Stimulated activated CD4-positive, alpha-beta T cell treated with anti-CD3 and anti-CD28 coated beads, Interleukin-4, amount 100 ng/mL, for 48 hours (primary cell): ENCODE measurements at regions not wholly inside any gene's neighbourhood (a gene's known extent, or its start where the extent isn't known, plus 50 kb on each side); places are given as distances from the start of the nearest gene placed in this dataset.

Source experiments
- DNase-seq, 2 donors: peaks; one replicate each; pipeline ENCODE4 v3.0.0-alpha.2; 2020; ENCODE audit warnings: low read depth in 2 of 2

GRCh38 chr16:6512512-6512911 lies 820.1 kb upstream of the RBFOX1 start:
- no peak for DNase-seq

DNA sequence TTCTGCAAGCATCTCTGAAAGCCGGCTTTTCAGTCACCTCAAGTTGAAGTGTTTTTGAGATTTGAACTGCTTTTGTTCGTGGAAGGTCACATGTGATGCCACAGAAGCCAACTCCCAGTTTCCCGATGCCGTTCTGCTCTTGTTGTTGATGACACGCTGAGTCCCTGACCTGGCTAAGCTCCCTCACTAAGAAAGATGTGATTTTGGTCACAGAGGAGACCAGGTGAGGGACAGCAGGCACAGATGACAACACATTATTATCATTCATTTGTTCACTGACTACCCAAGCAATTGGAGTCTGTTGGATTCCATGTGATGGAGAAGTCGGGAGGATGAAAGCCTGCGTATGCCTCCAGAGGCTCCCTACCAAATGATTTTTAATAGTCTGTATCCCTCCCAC lies 822.4 kb upstream of the RBFOX1 start:
- no peak for DNase-seq

DNA sequence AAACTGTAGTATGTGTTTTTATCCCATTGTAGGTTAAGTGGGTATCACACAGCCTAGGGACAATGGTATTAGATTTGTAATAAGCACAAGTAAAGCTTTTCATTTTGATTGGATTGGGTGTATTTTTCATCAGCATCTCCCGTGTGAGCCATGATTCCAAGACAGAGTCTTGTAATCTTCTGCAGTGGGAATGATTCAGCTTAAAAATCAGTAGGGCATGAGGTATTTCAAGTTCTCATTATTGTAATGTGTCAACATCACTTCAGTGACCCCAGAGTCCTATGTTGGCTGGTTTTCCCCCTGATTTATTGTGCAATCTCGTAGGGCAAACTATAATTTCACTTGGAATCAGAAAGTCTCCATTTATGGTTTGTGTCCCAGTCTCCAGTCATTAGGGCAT lies 833.2 kb upstream of the RBFOX1 start:
- no peak for DNase-seq

DNA sequence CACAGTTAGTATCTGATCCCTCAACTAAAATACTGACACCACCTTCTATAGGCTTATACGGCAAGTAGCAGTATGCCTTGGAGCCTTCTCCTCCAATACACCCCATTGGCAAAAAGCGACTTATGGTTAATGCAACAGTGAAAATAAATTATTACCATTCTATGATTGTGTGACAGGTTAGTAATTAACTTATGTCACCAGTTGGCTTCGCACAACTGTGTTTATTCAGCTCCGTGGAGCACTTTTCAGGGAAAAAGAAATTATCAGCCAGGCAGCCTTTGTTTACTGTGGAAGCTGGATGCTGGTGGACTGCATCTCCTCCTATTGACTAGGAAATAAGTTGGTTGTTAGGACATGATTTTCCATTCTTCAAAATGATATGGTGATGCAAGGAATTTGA lies 833.8 kb upstream of the RBFOX1 start:
- DNase-seq = no peak

DNA sequence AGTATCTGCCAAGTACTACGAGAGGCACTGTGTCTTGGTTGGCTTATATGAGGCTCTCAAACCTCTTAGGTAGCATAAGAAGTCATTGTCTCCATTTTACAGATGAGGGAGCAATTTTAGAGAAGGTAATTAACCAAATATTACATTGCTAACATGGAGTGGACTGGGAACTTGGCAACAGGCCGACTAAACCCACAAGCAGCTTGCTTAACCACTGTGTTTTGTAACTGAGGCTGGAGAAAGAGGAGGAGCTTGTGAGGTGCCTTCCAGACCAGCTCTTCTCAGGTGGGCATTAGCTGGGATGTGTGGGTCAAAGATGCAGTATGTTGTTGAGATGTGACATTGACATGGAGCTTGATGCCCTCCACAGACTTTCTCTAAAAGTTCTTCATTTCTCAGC lies 835.6 kb upstream of the RBFOX1 start:
- DNase-seq = no peak

- no peak for DNase-seq
These were observed 837.0 kb upstream of the RBFOX1 start for GRCh38 chr16:6495486-6496210.

DNA sequence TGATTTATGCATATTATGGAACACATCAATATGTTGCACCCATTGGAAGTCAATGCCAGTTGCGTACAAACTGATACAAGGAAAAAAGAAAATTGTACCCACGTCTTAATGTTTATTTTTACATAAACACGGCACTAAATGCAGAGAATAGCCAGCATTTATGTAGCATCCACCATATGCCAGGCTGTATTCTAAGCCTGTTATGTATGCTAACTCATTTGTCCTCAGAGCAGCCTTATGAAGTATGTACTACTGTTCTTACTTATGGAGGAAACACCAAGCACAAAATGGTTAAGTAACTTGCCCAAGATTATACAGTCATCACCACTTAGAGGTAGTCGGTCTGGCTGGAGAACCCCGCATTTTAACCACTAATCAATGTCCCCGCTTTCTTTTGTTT lies 837.9 kb upstream of the RBFOX1 start:
- no peak for DNase-seq

GRCh38 chr16:6493555-6493954 lies 839.1 kb upstream of the RBFOX1 start:
- no peak for DNase-seq

DNA sequence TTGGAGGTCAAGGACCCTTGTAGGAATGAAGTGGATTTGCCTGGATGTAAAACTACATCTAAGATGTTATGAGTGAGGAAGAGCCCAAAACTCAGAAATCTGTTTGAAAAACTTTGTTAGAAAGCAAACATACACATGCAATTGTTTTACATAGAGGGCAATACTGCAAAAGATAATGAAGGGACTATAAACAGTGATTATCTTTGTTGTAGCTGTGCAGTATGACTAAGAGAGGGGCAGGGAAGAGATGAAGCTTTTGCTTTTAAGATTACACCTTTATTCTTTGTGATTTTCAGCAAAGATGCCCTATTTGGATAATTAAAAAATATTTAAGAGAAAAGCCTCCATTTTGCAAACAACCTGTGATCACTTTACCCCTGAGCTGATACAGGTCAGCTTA lies 839.9 kb upstream of the RBFOX1 start:
- no peak for DNase-seq

- no peak for DNase-seq
These were observed 847.7 kb upstream of the RBFOX1 start for GRCh38 chr16:6484935-6485334.

- DNase-seq = no peak
These were observed 848.6 kb upstream of the RBFOX1 start for GRCh38 chr16:6484081-6484480.

DNA sequence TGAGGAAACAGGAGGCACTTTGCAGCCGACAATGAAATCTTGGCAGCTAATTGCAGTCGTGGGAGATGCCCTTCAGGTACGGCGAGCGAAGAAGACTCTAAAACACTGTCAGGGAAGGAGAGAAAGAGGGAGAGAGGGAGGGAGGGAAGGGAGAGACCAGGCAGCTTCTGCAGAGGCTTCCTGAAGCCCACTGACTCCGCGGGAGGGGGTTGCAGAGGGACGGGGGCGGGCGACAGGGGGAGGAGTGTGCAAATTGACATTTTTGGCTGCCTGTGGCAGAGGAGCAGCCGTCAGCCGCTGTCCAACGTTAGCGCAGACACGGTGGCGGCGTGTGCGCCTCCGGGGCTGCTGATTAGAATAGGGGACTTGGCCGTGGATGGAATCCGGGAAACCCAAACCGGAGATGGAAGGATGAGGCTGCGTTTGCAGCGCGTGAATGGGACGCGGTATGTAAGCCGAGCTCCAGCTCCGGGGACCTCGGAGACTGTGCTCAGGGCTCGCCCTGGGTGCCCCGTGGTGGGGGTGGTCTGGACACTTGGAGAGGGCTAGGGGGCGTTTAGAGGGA lies 849.1 kb upstream of the RBFOX1 start:
- DNase-seq = no peak

- DNase-seq = no peak
These were observed 849.8 kb upstream of the RBFOX1 start for GRCh38 chr16:6482696-6483468.

DNA sequence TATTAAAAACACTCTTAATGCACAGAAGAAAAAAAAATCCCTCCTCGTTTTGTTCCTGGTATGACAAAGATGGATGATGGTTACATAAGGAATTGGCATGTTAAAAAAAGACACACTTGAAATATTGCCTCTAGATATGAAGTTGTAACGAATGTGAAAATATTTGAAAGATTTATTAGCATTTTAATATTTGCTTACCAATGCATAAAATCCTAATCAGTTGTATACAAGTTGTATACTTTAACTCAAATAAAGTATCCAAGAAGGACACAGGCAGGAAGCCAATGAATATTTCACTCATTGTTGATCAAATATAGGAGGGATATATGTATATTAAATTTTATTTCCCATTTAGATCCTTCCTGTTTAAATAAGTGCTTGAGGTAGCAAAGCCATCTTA lies 850.8 kb upstream of the RBFOX1 start:
- no peak for DNase-seq

DNA sequence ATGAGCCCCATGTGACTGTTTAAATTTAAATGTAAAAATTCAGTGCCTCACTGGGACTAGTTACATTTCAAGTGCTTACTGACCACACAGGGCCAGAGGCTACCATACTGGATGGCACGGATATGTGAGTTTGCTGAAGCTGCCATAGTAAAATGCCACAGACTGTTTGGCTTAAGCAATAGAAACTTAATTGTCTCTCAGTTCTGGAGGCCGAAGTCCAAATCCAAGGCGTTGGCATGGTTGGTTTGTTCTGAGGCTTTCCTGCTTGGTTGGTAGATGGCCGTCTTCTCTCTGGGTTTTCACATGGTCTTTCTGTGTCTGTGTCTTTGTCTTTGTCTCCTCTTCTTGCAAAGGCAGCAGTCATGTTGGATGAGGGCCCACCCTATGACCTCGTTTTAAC lies 878.9 kb upstream of the RBFOX1 start:
- DNase-seq = no peak

GRCh38 chr16:6447021-6447790 lies 885.4 kb upstream of the RBFOX1 start:
- DNase-seq = no peak

DNA sequence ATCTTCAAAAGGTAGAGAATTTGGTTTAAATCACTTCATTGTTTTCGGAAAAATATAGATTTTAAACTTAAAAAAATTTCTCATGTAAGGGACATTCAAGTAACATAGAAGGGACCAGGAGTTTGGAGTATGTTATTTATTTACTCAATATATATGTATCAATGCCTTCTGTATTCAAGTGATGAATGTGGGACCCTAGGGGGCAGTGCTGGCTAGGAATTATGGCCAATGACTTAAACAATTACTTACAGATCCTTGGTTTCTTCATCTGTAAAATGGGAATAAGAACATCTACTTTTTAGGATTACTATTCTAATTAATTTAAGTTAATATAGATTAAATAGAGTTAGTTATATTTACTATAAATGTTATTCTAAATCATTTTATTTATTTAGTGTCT lies 886.3 kb upstream of the RBFOX1 start:
- DNase-seq = no peak

- no peak for DNase-seq
These were observed 893.5 kb upstream of the RBFOX1 start for GRCh38 chr16:6439129-6439528.

DNA sequence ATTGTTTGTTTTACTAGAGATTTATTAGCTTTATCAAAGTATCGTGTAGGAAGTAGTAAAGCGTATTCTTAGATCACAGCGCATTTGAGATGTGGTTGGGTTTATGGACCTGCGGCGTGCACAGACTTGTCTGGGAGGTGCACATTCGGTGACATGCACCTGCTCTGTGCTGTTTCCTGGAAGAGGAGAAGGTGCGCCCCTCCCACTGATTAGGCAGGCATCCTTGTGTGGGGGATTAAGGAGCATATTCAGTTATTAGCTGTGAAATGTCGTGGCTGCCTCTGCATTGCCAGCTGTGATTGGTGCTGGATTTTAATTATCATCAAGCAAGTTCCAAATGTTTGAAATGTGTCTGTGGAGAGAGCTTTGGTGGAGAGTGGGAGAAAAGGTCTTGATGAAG lies 903.8 kb upstream of the RBFOX1 start:
- DNase-seq = no peak

DNA sequence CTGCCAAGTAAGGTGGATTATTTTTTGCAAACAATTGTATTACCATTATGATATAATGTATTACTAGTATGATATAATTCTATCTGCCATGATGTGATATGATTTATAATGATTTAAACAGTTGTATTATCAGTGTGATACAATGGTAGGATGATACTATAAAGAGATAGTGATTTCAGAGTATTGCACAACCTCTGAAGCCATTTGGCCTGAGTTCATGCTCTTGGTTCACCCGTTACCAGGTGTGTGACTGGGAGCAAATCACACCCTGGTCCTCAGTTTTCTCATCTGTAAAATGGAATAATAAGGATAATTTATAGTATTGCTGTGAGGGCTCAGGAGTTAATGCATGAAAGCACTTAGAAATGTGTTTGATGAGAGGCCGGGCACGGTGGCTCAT lies 905.0 kb upstream of the RBFOX1 start:
- DNase-seq = no peak

DNA sequence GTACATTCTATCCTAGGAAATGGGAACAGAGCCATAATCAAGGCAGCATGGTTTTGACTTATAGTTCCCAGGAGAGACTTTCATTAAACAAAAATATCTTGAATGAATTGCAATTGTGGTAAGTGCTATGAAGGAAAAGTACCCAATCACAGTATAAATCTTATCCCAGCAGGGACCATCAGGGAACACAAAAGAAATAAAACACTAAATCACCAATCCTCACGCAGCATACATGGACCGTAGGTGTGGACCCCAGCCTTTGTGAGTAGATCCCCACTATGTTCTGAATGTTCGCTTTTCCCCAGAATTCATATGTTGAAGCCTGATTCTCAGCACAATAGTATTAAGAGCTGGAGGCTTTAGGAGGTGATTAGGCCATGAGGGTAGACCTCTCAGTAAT lies 925.0 kb upstream of the RBFOX1 start:
- no peak for DNase-seq

- no peak for DNase-seq
These were observed 926.6 kb upstream of the RBFOX1 start for GRCh38 chr16:6406028-6406427.
